ENCODE measurements at regions not wholly inside any gene's neighbourhood (a gene's known extent, or its start where the extent isn't known, plus 50 kb on each side); places are given as distances from the start of the nearest gene placed in this dataset.
"Not testable (repeated sequence)": the region's sequence is repeated elsewhere in the genome, so short reads cannot be mapped to it uniquely, and the experiment has no call there.

GRCh38 chr1:163580926-163581325 is 259.2 kb downstream of the NUF2 start:
- no peaks in the 10 kb centered on the region for H3K36me3 ChIP-seq (ENCODE audit: control insufficient read depth in 1 of 2, insufficient read depth in 2 of 2, low read length in 1 of 2)
- intact Hi-C loops (cut with DNase I), result no loop called here
- H3K27me3 ChIP-seq (ENCODE audit: control insufficient read depth in 1 of 2, insufficient read depth in 2 of 2, low read length in 1 of 2), result no peaks in the 10 kb centered on the region
- ATAC-seq (ENCODE audit: low FRiP score) (no peak), DNase-seq (no peak)
- H3K4me3 ChIP-seq (ENCODE audit: low read length in 2 of 2), result no peak overlapping the region
- 39 to 40% methylated on average over 3 of the region's 3 CpGs for WGBS, 2 donors
- H3K27ac ChIP-seq (ENCODE audit: low read depth in 1 of 2, low read length in 2 of 2), result no peak overlapping the region
- no peaks in the 10 kb centered on the region for H3K9me3 ChIP-seq (ENCODE audit: control insufficient read depth, low read length)
- no peaks in the 10 kb centered on the region for H3K4me1 ChIP-seq (ENCODE audit: control insufficient read depth in 1 of 2, insufficient read depth in 2 of 2, low read length in 2 of 2)

- H3K27ac ChIP-seq (ENCODE audit: low read depth in 1 of 2, low read length in 2 of 2), result no peak overlapping the region
- DNase-seq (no peak), ATAC-seq (ENCODE audit: low FRiP score) (no peak)
- no peaks in the 10 kb centered on the region for H3K9me3 ChIP-seq (ENCODE audit: control insufficient read depth, low read length)
- H3K4me3 ChIP-seq (ENCODE audit: low read length in 2 of 2), result no peak overlapping the region
- 25 to 33% methylated on average over 4 of the region's 4 CpGs for WGBS, 2 donors
- intact Hi-C loops (cut with DNase I), result no loop called here
- H3K4me1 ChIP-seq (ENCODE audit: control insufficient read depth in 1 of 2, insufficient read depth in 2 of 2, low read length in 2 of 2), result no peaks in the 10 kb centered on the region
- H3K27me3 ChIP-seq (ENCODE audit: control insufficient read depth in 1 of 2, insufficient read depth in 2 of 2, low read length in 1 of 2), result no peaks in the 10 kb centered on the region
- H3K36me3 ChIP-seq (ENCODE audit: control insufficient read depth in 1 of 2, insufficient read depth in 2 of 2, low read length in 1 of 2), result no peaks in the 10 kb centered on the region
These were observed 262.0 kb downstream of the NUF2 start for GRCh38 chr1:163583661-163584181.

GRCh38 chr1:163585796-163586195 is 264.0 kb downstream of the NUF2 start:
- Histone ChIP-seq H3K4me1 (ENCODE audit: control insufficient read depth in 1 of 2, insufficient read depth in 2 of 2, low read length in 2 of 2) (no peaks in the 10 kb centered on the region), H3K9me3 (ENCODE audit: control insufficient read depth, low read length) (no peaks in the 10 kb centered on the region), H3K27ac (ENCODE audit: low read depth in 1 of 2, low read length in 2 of 2) (no peak overlapping the region), H3K27me3 (ENCODE audit: control insufficient read depth in 1 of 2, insufficient read depth in 2 of 2, low read length in 1 of 2) (no peaks in the 10 kb centered on the region), H3K36me3 (ENCODE audit: control insufficient read depth in 1 of 2, insufficient read depth in 2 of 2, low read length in 1 of 2) (no peaks in the 10 kb centered on the region), H3K4me3 (ENCODE audit: low read length in 2 of 2) (no peak overlapping the region)
- intact Hi-C loops (cut with DNase I), result no loop called here
- ATAC-seq (ENCODE audit: low FRiP score) (no peak), DNase-seq (no peak)
- WGBS, 2 donors, result 28 to 49% methylated on average over 3 of the region's 3 CpGs

GRCh38 chr1:163588796-163589195 is 267.0 kb downstream of the NUF2 start:
- WGBS, 2 donors, result 86 to 89% methylated on average over 2 of the region's 2 CpGs

GRCh38 chr1:163589735-163590134 is 268.0 kb downstream of the NUF2 start:
- ATAC-seq (ENCODE audit: low FRiP score) (no peak), DNase-seq (no peak)
- Histone ChIP-seq H3K27me3 (ENCODE audit: control insufficient read depth in 1 of 2, insufficient read depth in 2 of 2, low read length in 1 of 2) (no peaks in the 10 kb centered on the region), H3K4me1 (ENCODE audit: control insufficient read depth in 1 of 2, insufficient read depth in 2 of 2, low read length in 2 of 2) (no peaks in the 10 kb centered on the region), H3K9me3 (ENCODE audit: control insufficient read depth, low read length) (no peaks in the 10 kb centered on the region), H3K4me3 (ENCODE audit: low read length in 2 of 2) (no peak overlapping the region), H3K36me3 (ENCODE audit: control insufficient read depth in 1 of 2, insufficient read depth in 2 of 2, low read length in 1 of 2) (no peaks in the 10 kb centered on the region), H3K27ac (ENCODE audit: low read depth in 1 of 2, low read length in 2 of 2) (no peak overlapping the region)
- intact Hi-C loops (cut with DNase I), result no loop called here
- 85 to 93% methylated on average over 2 of the region's 2 CpGs for WGBS, 2 donors

More at GRCh38 chr1:163588796-163589195, 267.0 kb downstream of the NUF2 start:
- H3K27me3 ChIP-seq (ENCODE audit: control insufficient read depth in 1 of 2, insufficient read depth in 2 of 2, low read length in 1 of 2), result no peaks in the 10 kb centered on the region
- H3K9me3 ChIP-seq (ENCODE audit: control insufficient read depth, low read length), result no peaks in the 10 kb centered on the region
- intact Hi-C loops (cut with DNase I), result no loop called here
- no peaks in the 10 kb centered on the region for H3K4me1 ChIP-seq (ENCODE audit: control insufficient read depth in 1 of 2, insufficient read depth in 2 of 2, low read length in 2 of 2)
- no peak overlapping the region for H3K4me3 ChIP-seq (ENCODE audit: low read length in 2 of 2)
- H3K27ac ChIP-seq (ENCODE audit: low read depth in 1 of 2, low read length in 2 of 2), result no peak overlapping the region
- DNase-seq (no peak), ATAC-seq (ENCODE audit: low FRiP score) (no peak)
- H3K36me3 ChIP-seq (ENCODE audit: control insufficient read depth in 1 of 2, insufficient read depth in 2 of 2, low read length in 1 of 2), result no peaks in the 10 kb centered on the region

GRCh38 chr1:163591131-163591530 is 269.4 kb downstream of the NUF2 start:
- H3K27ac ChIP-seq (ENCODE audit: low read depth in 1 of 2, low read length in 2 of 2); H3K4me3 ChIP-seq (ENCODE audit: low read length in 2 of 2); H3K9me3 ChIP-seq (ENCODE audit: control insufficient read depth, low read length); H3K4me1 ChIP-seq (ENCODE audit: control insufficient read depth in 1 of 2, insufficient read depth in 2 of 2, low read length in 2 of 2); H3K36me3 ChIP-seq (ENCODE audit: control insufficient read depth in 1 of 2, insufficient read depth in 2 of 2, low read length in 1 of 2); H3K27me3 ChIP-seq (ENCODE audit: control insufficient read depth in 1 of 2, insufficient read depth in 2 of 2, low read length in 1 of 2); DNase-seq; ATAC-seq (ENCODE audit: low FRiP score); intact Hi-C loops (cut with DNase I): not testable (repeated sequence)
- 61 to 71% methylated on average over 2 of the region's 2 CpGs for WGBS, 2 donors

- H3K27ac ChIP-seq (ENCODE audit: low read depth in 1 of 2, low read length in 2 of 2); H3K27me3 ChIP-seq (ENCODE audit: control insufficient read depth in 1 of 2, insufficient read depth in 2 of 2, low read length in 1 of 2); intact Hi-C loops (cut with DNase I); H3K4me3 ChIP-seq (ENCODE audit: low read length in 2 of 2); H3K9me3 ChIP-seq (ENCODE audit: control insufficient read depth, low read length); ATAC-seq (ENCODE audit: low FRiP score); H3K4me1 ChIP-seq (ENCODE audit: control insufficient read depth in 1 of 2, insufficient read depth in 2 of 2, low read length in 2 of 2); DNase-seq; H3K36me3 ChIP-seq (ENCODE audit: control insufficient read depth in 1 of 2, insufficient read depth in 2 of 2, low read length in 1 of 2): not testable (repeated sequence)
- WGBS, 2 donors, result 59 to 61% methylated on average over 3 of the region's 3 CpGs
These were observed 270.9 kb downstream of the NUF2 start for GRCh38 chr1:163592623-163593022.

GRCh38 chr1:163596106-163596505 is 274.4 kb downstream of the NUF2 start:
- H3K9me3 ChIP-seq (ENCODE audit: control insufficient read depth, low read length), result not testable (repeated sequence)

GRCh38 chr1:163596541-163597258 is 274.9 kb downstream of the NUF2 start:
- 32 to 40% methylated on average over 5 of the region's 5 CpGs for WGBS, 2 donors
- no peak overlapping the region for H3K27ac ChIP-seq (ENCODE audit: low read depth in 1 of 2, low read length in 2 of 2)
- H3K9me3 ChIP-seq (ENCODE audit: control insufficient read depth, low read length), result peaks cover 1% of the 10 kb centered on the region
- H3K36me3 ChIP-seq (ENCODE audit: control insufficient read depth in 1 of 2, insufficient read depth in 2 of 2, low read length in 1 of 2), result no peaks in the 10 kb centered on the region
- no peak for ATAC-seq (ENCODE audit: low FRiP score)
- no peak overlapping the region for H3K4me3 ChIP-seq (ENCODE audit: low read length in 2 of 2)
- intact Hi-C loops (cut with DNase I), result no loop called here
- H3K27me3 ChIP-seq (ENCODE audit: control insufficient read depth in 1 of 2, insufficient read depth in 2 of 2, low read length in 1 of 2), result no peaks in the 10 kb centered on the region
- H3K4me1 ChIP-seq (ENCODE audit: control insufficient read depth in 1 of 2, insufficient read depth in 2 of 2, low read length in 2 of 2), result no peaks in the 10 kb centered on the region
- DNase-seq, result no peak

More at GRCh38 chr1:163596106-163596505, 274.4 kb downstream of the NUF2 start:
- ATAC-seq (ENCODE audit: low FRiP score); H3K36me3 ChIP-seq (ENCODE audit: control insufficient read depth in 1 of 2, insufficient read depth in 2 of 2, low read length in 1 of 2); H3K4me1 ChIP-seq (ENCODE audit: control insufficient read depth in 1 of 2, insufficient read depth in 2 of 2, low read length in 2 of 2); H3K4me3 ChIP-seq (ENCODE audit: low read length in 2 of 2); H3K27ac ChIP-seq (ENCODE audit: low read depth in 1 of 2, low read length in 2 of 2); H3K27me3 ChIP-seq (ENCODE audit: control insufficient read depth in 1 of 2, insufficient read depth in 2 of 2, low read length in 1 of 2); DNase-seq; intact Hi-C loops (cut with DNase I): not testable (repeated sequence)
- WGBS, 2 donors, result 68 to 82% methylated on average over 3 of the region's 3 CpGs
